Frontal cortex (tissue), 3 donors: ENCODE measurements at regions not wholly inside any gene's neighbourhood (a gene's known extent, or its start where the extent isn't known, plus 50 kb on each side); places are given as distances from the start of the nearest gene placed in this dataset.
"Not testable (repeated sequence)": the region's sequence is repeated elsewhere in the genome, so short reads cannot be mapped to it uniquely, and the experiment has no call there.

Experiments
- DNase-seq, 2 donors: peaks; one replicate each; pipeline ENCODE4 v3.0.0; 2012; ENCODE audit warnings: low spot score in 2 of 2
- FAIRE-seq: peaks from 2 replicates; lab custom pipeline; 2012; peaks lifted over from hg19 to GRCh38; lab: Jason Lieb, UNC
- donor health status: control.
- donor health status: control.
- donor health status: control.

- DNase-seq (no peak), FAIRE-seq (no peak)
These were observed 746.7 kb upstream of the FAM174A start for GRCh38 chr5:99788482-99788881.

- no peak for FAIRE-seq
- DNase-seq, result no peak
These were observed 760.0 kb upstream of the FAM174A start for GRCh38 chr5:99775189-99775588.

- DNase-seq, result no peak
- no peak for FAIRE-seq
These were observed 761.9 kb upstream of the FAM174A start for GRCh38 chr5:99773290-99773689.

- DNase-seq, result no peak
These were observed 763.9 kb upstream of the FAM174A start for GRCh38 chr5:99771296-99771695.

GRCh38 chr5:99765011-99765410 lies 770.2 kb upstream of the FAM174A start:
- no peak for FAIRE-seq
- no peak for DNase-seq

More at GRCh38 chr5:99771296-99771695, 763.9 kb upstream of the FAM174A start:
- no peak for FAIRE-seq

- no peak for DNase-seq
- FAIRE-seq, result no peak
These were observed 772.0 kb upstream of the FAM174A start for GRCh38 chr5:99763021-99763774.

GRCh38 chr5:99747342-99747741 lies 787.8 kb upstream of the FAM174A start:
- DNase-seq, result no peak
- no peak for FAIRE-seq

GRCh38 chr5:99733146-99733545 lies 802.0 kb upstream of the FAM174A start:
- DNase-seq, FAIRE-seq: not testable (repeated sequence)

- not testable (repeated sequence) for DNase-seq, FAIRE-seq
These were observed 801.8 kb upstream of the CHD1 start for GRCh38 chr5:99730653-99731052.

GRCh38 chr5:99724732-99725290 lies 796.0 kb upstream of the CHD1 start:
- DNase-seq (no peak), FAIRE-seq (no peak)

GRCh38 chr5:99721506-99721905 lies 792.7 kb upstream of the CHD1 start:
- DNase-seq (no peak), FAIRE-seq (no peak)

- FAIRE-seq, result no peak
- DNase-seq, result no peak
These were observed 787.1 kb upstream of the CHD1 start for GRCh38 chr5:99715921-99716320.

GRCh38 chr5:99706160-99706559 lies 777.4 kb upstream of the CHD1 start:
- FAIRE-seq (no peak), DNase-seq (no peak)

- FAIRE-seq (no peak), DNase-seq (no peak)
These were observed 773.8 kb upstream of the CHD1 start for GRCh38 chr5:99702565-99702964.

GRCh38 chr5:99694884-99695283 lies 766.1 kb upstream of the CHD1 start:
- FAIRE-seq (no peak), DNase-seq (no peak)

- DNase-seq (no peak), FAIRE-seq (no peak)
These were observed 757.7 kb upstream of the CHD1 start for GRCh38 chr5:99686538-99686937.

GRCh38 chr5:99675974-99676373 lies 747.2 kb upstream of the CHD1 start:
- DNase-seq (no peak), FAIRE-seq (no peak)

- no peak for DNase-seq
- FAIRE-seq, result no peak
These were observed 745.3 kb upstream of the CHD1 start for GRCh38 chr5:99674101-99674500.

- no peak for FAIRE-seq
- DNase-seq, result no peak
These were observed 736.2 kb upstream of the CHD1 start for GRCh38 chr5:99664972-99665371.

- FAIRE-seq (peak; percentile 49), DNase-seq (no peak)
These were observed 722.5 kb upstream of the CHD1 start for GRCh38 chr5:99651298-99651697.

- FAIRE-seq, result no peak
These were observed 717.3 kb upstream of the CHD1 start for GRCh38 chr5:99646011-99646647.

More at GRCh38 chr5:99646011-99646647, 717.3 kb upstream of the CHD1 start:
- no peak for DNase-seq
